ENCODE measurements at regions not wholly inside any gene's neighbourhood (a gene's known extent, or its start where the extent isn't known, plus 50 kb on each side); places are given as distances from the start of the nearest gene placed in this dataset.

GRCh38 chr7:42605406-42606192 is 306.3 kb downstream of the C7orf25 start:
- TF ChIP-seq EZH2phosphoT487 (IDR thresholded peaks at IDR 0.05; ENCODE audit: borderline replicate concordance, low read depth), result no peak
- no peak for TF ChIP-seq CTCF (IDR thresholded peaks at IDR 0.05)
- no peak for TF ChIP-seq GABPA (IDR thresholded peaks at IDR 0.05; ENCODE audit: low read depth)
- TF ChIP-seq JUND (IDR thresholded peaks at IDR 0.05), result no peak
- TF ChIP-seq NFIC (IDR thresholded peaks at IDR 0.05; ENCODE audit: borderline replicate concordance), result no peak
- no peak for TF ChIP-seq TAF1 (IDR thresholded peaks at IDR 0.05; ENCODE audit: borderline replicate concordance, low read depth, low read length)
- TF ChIP-seq POLR2AphosphoS5 (IDR thresholded peaks at IDR 0.05; ENCODE audit: low read depth, low read length), result no peak
- TF ChIP-seq TEAD4 (IDR thresholded peaks at IDR 0.05; ENCODE audit: borderline replicate concordance, insufficient read depth), result no peak
- TF ChIP-seq MAX (IDR thresholded peaks at IDR 0.05; ENCODE audit: low read depth), result no peak
- TF ChIP-seq EP300 (IDR thresholded peaks at IDR 0.05; ENCODE audit: borderline replicate concordance in 1 of 2, low read depth in 1 of 2, low read length in 1 of 2), result no peak

Data from SK-N-SH (cell line).